ENCODE measurements at regions not wholly inside any gene's neighbourhood (a gene's known extent, or its start where the extent isn't known, plus 50 kb on each side); places are given as distances from the start of the nearest gene placed in this dataset.
"Not testable (repeated sequence)": the region's sequence is repeated elsewhere in the genome, so short reads cannot be mapped to it uniquely, and the experiment has no call there.

GRCh38 chr15:70576696-70577095 is 186.7 kb downstream of the UACA start:
- DNase-seq (ENCODE audit: low spot score) = no peak

- no peak for DNase-seq (ENCODE audit: low spot score)
Observed at GRCh38 chr15:70576276-70576675, 187.1 kb downstream of the UACA start.

GRCh38 chr15:70575231-70576226 is 187.8 kb downstream of the UACA start:
- DNase-seq (ENCODE audit: low spot score) = no peak

DNA sequence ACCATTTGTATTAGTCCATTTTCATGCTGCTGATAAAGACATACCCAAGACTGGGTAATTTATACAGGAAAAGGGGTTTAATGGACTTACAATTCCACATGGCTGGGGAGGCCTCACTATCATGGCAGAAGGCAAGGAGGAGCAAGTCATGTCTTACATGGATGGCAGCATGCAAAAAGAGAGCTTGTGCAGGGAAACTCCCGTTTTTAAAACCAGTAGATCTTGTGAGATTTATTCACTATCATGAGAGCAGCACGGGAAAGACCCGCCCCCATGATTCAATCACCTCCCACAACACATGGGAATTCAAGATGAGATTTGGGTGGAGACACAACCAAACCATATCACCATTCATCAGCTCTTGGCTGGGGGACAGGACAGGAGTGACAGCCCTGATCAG is 189.0 kb downstream of the UACA start:
- not testable (repeated sequence) for DNase-seq (ENCODE audit: low spot score)

DNA sequence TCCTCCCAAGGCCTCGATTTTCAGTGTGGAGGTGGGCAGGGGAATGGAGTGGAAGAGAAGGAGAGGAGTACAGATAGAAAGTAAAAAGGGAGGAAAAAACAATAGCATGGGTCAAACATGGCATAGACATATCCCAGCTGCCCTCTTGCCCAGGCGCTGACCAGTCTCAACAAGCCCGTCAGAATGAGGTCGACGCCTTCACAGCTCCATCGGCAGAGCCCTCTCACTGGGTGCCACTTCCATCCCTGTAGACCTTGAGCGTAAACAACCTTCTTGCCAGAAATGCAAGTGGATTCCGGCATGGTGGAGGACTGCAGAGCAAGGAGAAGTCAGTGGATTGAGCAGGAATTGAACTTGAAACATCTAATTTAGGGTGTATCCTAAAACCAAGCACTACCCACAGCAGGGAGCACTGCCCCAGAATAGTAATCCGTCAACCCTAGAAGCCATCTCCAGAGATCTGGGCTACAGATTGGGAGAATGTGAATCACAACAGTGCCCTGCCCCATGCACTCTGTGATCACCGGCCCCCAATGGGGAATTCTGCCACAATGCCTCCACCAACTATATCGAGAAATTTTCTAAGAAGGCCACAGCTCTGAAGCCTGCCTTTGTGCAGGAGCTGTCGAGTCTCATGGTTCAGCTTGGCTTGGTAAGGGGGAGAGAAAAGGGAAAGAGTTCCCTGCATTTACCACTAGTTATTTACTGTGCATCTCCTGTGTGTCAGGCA is 190.1 kb downstream of the UACA start:
- no peak for DNase-seq (ENCODE audit: low spot score)

DNA sequence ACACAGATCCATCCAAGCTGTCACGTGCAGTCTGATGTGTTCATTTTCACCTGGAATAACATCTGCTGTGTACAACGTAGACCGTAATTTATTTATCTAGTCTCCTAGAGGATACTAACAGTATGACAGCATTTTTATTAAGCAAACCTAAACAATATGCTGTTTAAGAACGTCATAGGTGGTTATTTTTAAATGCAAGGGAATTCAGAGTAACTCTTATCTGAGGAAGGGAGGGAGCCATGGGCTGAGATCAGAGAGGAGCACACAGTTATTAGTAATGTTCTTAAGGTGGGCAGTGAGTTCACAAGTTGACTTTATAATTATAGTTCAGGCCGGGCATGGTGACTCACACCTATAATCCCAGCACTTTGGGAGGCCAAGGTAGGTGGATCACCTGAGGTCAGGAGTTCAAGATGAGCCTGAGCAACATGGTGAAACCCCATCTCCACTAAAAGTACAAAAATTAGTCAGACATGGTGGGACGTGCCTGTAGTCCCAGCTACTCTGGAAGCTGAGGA is 193.6 kb downstream of the UACA start:
- peak; percentile 50 for DNase-seq (ENCODE audit: low spot score)

GRCh38 chr15:70569091-70569713 is 194.2 kb downstream of the UACA start:
- DNase-seq (ENCODE audit: low spot score) = peak; percentile 48

- no peak for DNase-seq (ENCODE audit: low spot score)
Observed at GRCh38 chr15:70566989-70567388, 196.4 kb downstream of the UACA start.

DNA sequence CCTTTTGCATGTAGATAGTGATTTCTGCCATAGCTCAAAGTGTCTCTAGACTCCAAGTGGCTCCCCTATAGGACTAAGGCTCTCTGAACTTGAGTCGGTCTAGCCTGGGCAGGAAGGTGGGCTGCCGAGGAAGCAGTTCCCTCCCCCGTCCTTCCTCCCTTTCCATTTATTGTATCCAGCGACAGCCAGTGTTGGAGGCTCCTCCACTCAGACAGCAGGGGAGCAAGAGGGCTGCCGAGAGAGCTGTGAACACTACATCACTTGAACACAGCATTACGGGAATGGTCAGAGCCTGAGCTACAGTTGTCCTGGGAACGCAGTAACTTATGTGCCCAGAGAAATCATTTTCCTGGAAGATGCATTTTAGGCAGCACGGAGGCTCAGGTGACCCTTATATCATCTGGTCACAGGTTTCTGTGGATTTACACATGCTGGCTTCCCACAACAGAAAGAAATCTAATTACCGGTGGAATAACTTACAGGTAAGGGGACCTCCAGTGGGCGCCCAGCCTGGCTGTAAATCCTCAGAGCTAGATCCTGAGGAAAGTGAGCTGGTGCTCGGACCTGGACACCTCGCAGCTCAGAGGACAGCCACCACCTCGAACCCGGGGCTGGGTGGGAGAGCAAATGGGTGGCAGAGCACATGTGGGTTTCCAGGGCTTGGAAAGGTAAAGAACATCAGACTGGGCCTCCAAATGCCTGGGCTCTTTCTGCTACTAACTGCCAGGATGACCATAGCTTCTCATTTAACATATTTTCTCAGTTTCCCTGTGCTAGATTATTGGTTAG is 197.1 kb downstream of the UACA start:
- no peak for DNase-seq (ENCODE audit: low spot score)

DNA sequence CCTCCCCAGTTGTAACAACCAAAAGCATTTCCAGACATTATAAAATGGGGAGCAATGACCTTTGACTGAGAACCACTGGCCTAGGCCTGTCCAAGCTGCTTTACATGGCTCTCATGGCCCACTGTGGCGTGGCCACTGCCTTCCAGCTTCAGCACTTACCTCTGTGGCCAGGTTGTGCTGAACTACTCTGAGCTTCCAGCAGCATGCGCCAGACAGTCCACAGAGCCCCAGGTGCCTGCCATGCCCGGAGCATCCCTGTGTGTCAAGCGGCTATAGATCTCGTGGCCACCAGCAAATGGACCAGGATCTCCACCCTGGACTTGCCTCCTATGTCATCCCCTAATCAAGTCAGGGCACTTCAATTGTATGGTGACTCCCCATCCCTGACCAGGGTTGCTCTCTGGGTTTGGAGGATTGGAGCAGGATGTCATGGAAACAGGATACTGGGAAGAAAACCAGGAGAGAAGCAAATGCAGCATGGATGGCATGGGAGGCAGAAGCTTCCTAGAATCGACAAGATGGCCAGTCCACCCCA is 199.7 kb downstream of the UACA start:
- no peak for DNase-seq (ENCODE audit: low spot score)

DNA sequence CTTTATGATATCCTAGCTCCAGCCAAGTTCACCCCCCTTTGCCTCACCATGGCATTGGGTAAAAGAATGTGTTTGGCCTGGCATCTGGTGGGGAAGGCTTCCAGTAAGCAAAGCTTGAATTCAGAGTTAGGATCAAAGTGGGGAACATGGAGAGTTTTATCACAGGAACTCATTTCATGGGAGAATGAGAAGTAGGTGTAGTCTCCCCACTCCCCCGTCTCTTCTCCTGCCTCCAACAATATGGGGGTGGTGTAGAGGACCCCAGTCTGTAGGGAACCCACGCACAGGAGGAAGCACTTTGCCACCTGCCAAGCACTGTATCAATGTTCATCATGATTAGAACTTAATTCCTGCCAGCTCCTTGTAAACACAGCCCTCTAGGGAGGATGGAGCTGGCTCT is 200.5 kb downstream of the UACA start:
- no peak for DNase-seq (ENCODE audit: low spot score)

- no peak for DNase-seq (ENCODE audit: low spot score)
Observed at GRCh38 chr15:70561885-70562284, 201.5 kb downstream of the UACA start.

DNA sequence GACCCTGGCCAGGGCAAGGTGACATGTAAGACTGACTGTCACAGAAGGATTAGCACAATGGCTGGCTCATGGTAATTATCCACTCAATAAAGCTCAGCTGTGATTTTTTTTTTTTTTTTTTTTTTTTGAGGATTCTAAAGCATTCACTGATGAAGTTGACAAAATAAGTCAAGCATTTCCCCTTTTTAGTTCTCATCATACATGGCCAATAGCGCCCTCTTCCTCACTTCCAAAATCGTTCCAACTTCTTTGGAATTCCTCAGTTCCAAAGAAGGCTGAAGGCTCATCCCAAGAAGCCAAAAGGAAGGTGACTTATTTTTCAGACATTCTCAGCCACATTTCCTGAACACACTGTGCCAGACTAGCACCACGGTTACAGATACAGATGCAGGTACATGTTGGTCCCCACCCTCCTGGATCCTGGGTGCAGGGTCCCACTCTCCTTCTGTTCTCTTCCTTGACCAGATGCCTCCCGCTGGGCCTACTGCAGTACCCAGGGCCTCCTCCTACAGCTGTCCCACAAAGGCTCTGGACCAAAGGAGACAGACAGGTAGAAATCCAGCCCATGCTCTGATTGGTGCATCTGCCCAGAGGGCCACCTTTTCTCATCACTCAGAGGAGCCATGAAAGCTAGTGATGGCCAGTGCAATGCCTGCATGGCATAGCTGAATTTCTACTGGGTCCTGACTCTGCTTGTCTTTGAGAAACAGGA is 202.6 kb downstream of the UACA start:
- DNase-seq (ENCODE audit: low spot score) = no peak

- peak; percentile 38 for DNase-seq (ENCODE audit: low spot score)
Observed at GRCh38 chr15:70559265-70560239, 203.8 kb downstream of the UACA start.

DNA sequence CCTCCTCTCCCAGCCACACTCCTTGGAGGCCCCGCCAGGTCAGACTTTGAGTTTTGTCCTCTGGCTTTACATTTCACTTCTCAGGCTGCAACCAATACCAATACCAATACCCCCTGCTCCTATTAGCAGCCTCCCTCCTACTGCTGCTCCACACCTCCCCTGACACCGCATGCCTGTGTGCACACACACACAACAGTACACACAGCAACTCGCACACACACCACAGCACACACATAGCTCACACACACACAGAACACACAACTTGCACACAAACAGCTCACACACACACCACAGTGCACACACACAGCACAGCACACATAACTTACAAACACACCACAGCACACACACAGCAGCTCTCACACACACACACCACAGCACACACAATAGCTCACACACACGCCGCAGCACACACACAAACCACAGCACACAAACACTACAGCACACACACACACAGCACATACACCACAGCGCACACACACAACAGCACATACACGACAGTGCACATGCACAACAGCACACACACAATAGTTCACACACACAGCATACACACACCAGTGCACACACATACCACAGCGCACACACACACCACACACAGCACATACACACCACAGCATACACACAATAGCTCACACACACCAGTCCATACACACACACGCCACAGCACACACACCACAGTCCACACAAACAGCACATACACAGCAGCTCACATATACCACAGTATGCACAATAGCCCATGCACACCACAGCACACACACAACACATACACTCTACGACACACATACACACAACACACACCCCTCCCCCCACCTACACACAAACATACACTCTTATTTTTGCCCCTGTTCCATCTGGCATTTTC is 204.7 kb downstream of the UACA start:
- no peak for DNase-seq (ENCODE audit: low spot score)

GRCh38 chr15:70557521-70558258 is 205.7 kb downstream of the UACA start:
- DNase-seq (ENCODE audit: low spot score) = no peak

DNA sequence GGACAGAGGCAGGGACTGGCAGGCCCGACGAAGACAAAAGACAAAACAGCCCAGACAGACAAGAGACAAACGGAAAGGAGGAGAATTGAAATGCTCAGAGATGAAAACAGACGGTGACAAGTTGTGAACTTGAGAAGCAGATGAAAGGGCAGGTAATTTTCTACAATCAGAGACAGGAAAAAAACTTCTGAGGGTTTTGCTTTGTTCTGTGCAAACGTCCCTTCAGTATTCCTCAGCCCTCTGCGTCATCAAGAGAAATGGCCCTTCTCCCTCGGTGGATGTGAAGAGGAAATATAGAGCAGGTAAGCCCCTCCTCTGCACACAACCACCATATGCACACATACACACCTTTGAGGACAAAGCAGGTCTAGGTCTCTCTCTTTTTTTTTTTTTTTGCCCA is 206.6 kb downstream of the UACA start:
- DNase-seq (ENCODE audit: low spot score) = no peak

Data from kidney tubule cell (primary cell).